K562 (cell line): ENCODE measurements at regions not wholly inside any gene's neighbourhood (a gene's known extent, or its start where the extent isn't known, plus 50 kb on each side); places are given as distances from the start of the nearest gene placed in this dataset.

Experiments
- ATAC-seq: fragments of 200-7000 bp; cut with Tn5 transposase; 3 replicates; pipeline ENCODE4 v1.9.1; 2020; ENCODE audit warnings: moderate library complexity
- BruUV-seq: library from RNA; stranded (reverse); fragments of 400-500 nt; replicated peaks from 2 replicates; lab custom pipeline; 2021; lab: Mats Ljungman, UMichigan
- CTCF ChIA-PET: fragments of 300-600 bp; formaldehyde crosslinking; extraction: SDS; loops from one replicate; lab custom pipeline; 2021; ENCODE audit warnings: low intra/inter-chr PET ratio; lab: Yijun Ruan, JAX
- POLR2A ChIA-PET: fragments of 300-600, 350-650 bp; sonication (Branson Sonifier 250); formaldehyde crosslinking; extraction: SDS; loops from one replicate; lab custom pipeline; 2021; ENCODE audit warnings: antibody characterized with exemption, inconsistent platforms; lab: Yijun Ruan, JAX
- DNase-seq, 4 experiments: peaks; one replicate each; pipeline versions ENCODE4 v3.0.0 to v3.0.0-alpha.2; 2011 to 2018; ENCODE audit warnings: low spot score in 3 of 4, mixed read lengths in 3 of 4; ENCODE audit errors: extremely low read depth in 1 of 4
- FAIRE-seq: peaks from 2 replicates; lab custom pipeline; 2011; peaks lifted over from hg19 to GRCh38; lab: Jason Lieb, UNC
- H2AFZ ChIP-seq: 2 replicates; pipeline ENCODE4 v1.6.0; 2011; ENCODE audit warnings: low read depth, low read length, control low read depth, inconsistent platforms
- H3K27ac ChIP-seq: fragments of 200-600 bp; 3 replicates; pipeline ENCODE4 v1.8.0; 2011; ENCODE audit warnings: low read depth, mild to moderate bottlenecking, control low read depth, inconsistent platforms, low read length, moderate library complexity, mixed read lengths; ENCODE audit errors: extremely low read depth
- H3K27me3 ChIP-seq, 2 experiments: fragments of 300-600 bp in 1 of 2; 2 replicates in 1 of 2; 3 replicates in 1 of 2; pipeline versions ENCODE4 v1.6.0 to v1.8.0; 2011; ENCODE audit warnings: inconsistent platforms in 2 of 2, low read length in 2 of 2, mild to moderate bottlenecking in 1 of 2, mixed read lengths in 1 of 2, moderate library complexity in 1 of 2; ENCODE audit not compliant: control insufficient read depth in 2 of 2, insufficient read depth in 2 of 2
- H3K36me3 ChIP-seq: fragments of 300-600 bp; 3 replicates; pipeline ENCODE4 v1.8.0; 2011; ENCODE audit warnings: mild to moderate bottlenecking, low read length, inconsistent platforms; ENCODE audit not compliant: control insufficient read depth, insufficient read depth
- H3K4me1 ChIP-seq, 2 experiments: fragments of 200-600 bp in 1 of 2; replicated peaks in 1 of 2; 2 replicates in 1 of 2; 3 replicates in 1 of 2; pipeline versions ENCODE4 v1.5.1 to v1.8.0; 2011; ENCODE audit warnings: inconsistent platforms in 2 of 2, low read length in 2 of 2, mild to moderate bottlenecking in 1 of 2, mixed read lengths in 1 of 2, moderate library complexity in 1 of 2; ENCODE audit not compliant: control insufficient read depth in 2 of 2, insufficient read depth in 2 of 2
- H3K4me2 ChIP-seq: 2 replicates; pipeline ENCODE4 v1.6.1; 2011; ENCODE audit warnings: low read length, control low read depth, inconsistent platforms, mixed read lengths; ENCODE audit not compliant: insufficient read depth
- H3K4me3 ChIP-seq: fragments of 200-600 bp; sonication (generic), shearing (Covaris generic); 2 replicates; pipeline ENCODE4 v1.5.1; 2016; ENCODE audit warnings: control low read depth, inconsistent platforms
- H3K79me2 ChIP-seq: fragments of 200-600 bp; 3 replicates; pipeline ENCODE4 v1.8.0; 2011; ENCODE audit warnings: low read length, inconsistent platforms; ENCODE audit not compliant: control insufficient read depth, insufficient read depth
- H3K9ac ChIP-seq, 2 experiments: 2 replicates each; pipeline versions ENCODE4 v1.6.0 to v1.6.1; 2011; ENCODE audit warnings: low read depth in 2 of 2, low read length in 2 of 2, control low read depth in 1 of 2, inconsistent platforms in 1 of 2, mild to moderate bottlenecking in 1 of 2, mixed read lengths in 1 of 2; ENCODE audit not compliant: insufficient read depth in 1 of 2
- H3K9me1 ChIP-seq: one replicate; pipeline ENCODE4 v1.6.0; 2011; ENCODE audit warnings: inconsistent platforms, mild to moderate bottlenecking, low read length, moderate library complexity; ENCODE audit not compliant: control insufficient read depth, insufficient read depth
- H3K9me3 ChIP-seq: replicated peaks from 2 replicates; pipeline ENCODE4 v1.5.1; 2011; ENCODE audit warnings: low read depth, low read length, inconsistent platforms; ENCODE audit not compliant: control insufficient read depth, insufficient read depth
- H4K20me1 ChIP-seq: replicated peaks from 2 replicates; pipeline ENCODE4 v1.6.1; 2011; ENCODE audit warnings: low read length, inconsistent platforms, mixed read lengths; ENCODE audit not compliant: control insufficient read depth, insufficient read depth
- AFF4 ChIP-seq: sonication (generic); formaldehyde crosslinking; IDR thresholded peaks from 2 replicates; pipeline ENCODE4 v1.8.0; 2023; ENCODE audit warnings: mild to moderate bottlenecking, missing genetic modification reagents
- FOSL1 ChIP-seq: fragments of 200-800 bp; sonication (Bioruptor generic); conservative IDR thresholded peaks from 2 replicates; pipeline ENCODE4 v1.6.1; 2016; ENCODE audit warnings: missing genetic modification characterization, missing compliant biosample characterization
- FOXJ2 ChIP-seq: fragments of 200-800 bp; sonication (Bioruptor generic); IDR thresholded peaks from 2 replicates; pipeline ENCODE4 v1.6.1; 2016; ENCODE audit warnings: missing genetic modification characterization, missing compliant biosample characterization
- GABPB2 ChIP-seq: fragments of 250-450 bp; sonication (Bioruptor Pico); conservative IDR thresholded peaks from 2 replicates; pipeline ENCODE4 v1.5.1; 2021; ENCODE audit warnings: mild to moderate bottlenecking
- HINFP ChIP-seq: fragments of 450-650 bp; conservative IDR thresholded peaks from 2 replicates; pipeline ENCODE4 v1.6.1; 2016; ENCODE audit warnings: missing genetic modification characterization, low read depth, mild to moderate bottlenecking, control low read depth, missing compliant biosample characterization
- HNRNPK ChIP-seq: fragments of 200-400 bp; formaldehyde crosslinking; IDR thresholded peaks from one replicate; pipeline ENCODE4 v1.6.1; 2018; ENCODE audit warnings: mild to moderate bottlenecking, low read depth, low read length; ENCODE audit not compliant: poor library complexity, severe bottlenecking
- NFYB ChIP-seq: IDR thresholded peaks from 2 replicates; pipeline ENCODE4 v1.6.1; 2011; ENCODE audit warnings: mild to moderate bottlenecking, moderate library complexity; ENCODE audit not compliant: insufficient read length; ENCODE audit errors: extremely low read depth
- NR1H2 ChIP-seq: sonication (generic); formaldehyde crosslinking; IDR thresholded peaks from 2 replicates; pipeline ENCODE4 v1.4.0; 2020; ENCODE audit warnings: mild to moderate bottlenecking, missing genetic modification reagents
- SREBF2 ChIP-seq: sonication (generic); formaldehyde crosslinking; IDR thresholded peaks from 2 replicates; pipeline ENCODE4 v1.4.0; 2020; ENCODE audit warnings: mild to moderate bottlenecking, missing genetic modification reagents
- TRIM28 ChIP-seq: fragments of 450-650 bp; IDR thresholded peaks from 2 replicates; pipeline ENCODE4 v1.6.1; 2017
- USF2 ChIP-seq: sonication (generic); formaldehyde crosslinking; IDR thresholded peaks from 2 replicates; pipeline ENCODE4 v1.5.0; 2020; ENCODE audit warnings: missing genetic modification reagents
- WGBS: fragments of 100-300 bp; shearing (Covaris generic); methylation state at CpG from one replicate; pipeline ENCODE4 v1.1.6; 2016; ENCODE audit warnings: low coverage, mixed read lengths; ENCODE audit not compliant: insufficient coverage; ENCODE audit errors: missing lambda C conversion rate; 5-methylcytosine and 5-hydroxymethylcytosine counted together
- in situ Hi-C: fragments of 300-500 bp; cut with MboI; formaldehyde crosslinking; loops from 4 replicates; pipeline ENCODE4 v1.15.0; 2018; ENCODE audit warnings: inconsistent platforms, mixed read lengths
- intact Hi-C: fragments of 100-400 bp; cut with micrococcal nuclease; formaldehyde crosslinking; loops from 2 replicates; pipeline ENCODE4 v1.14.2; 2022
- TF ChIP-seq, protein P1 (sequence below), 2 experiments: fragments of 200-800 bp in 1 of 2; sonication (Bioruptor generic) in 1 of 2; sonication (generic) in 1 of 2; formaldehyde crosslinking in 1 of 2; IDR thresholded peaks in 1 of 2; conservative IDR thresholded peaks in 1 of 2; 2 replicates each; pipeline versions ENCODE4 v1.5.0 to v1.6.1; 2016 to 2020; ENCODE audit warnings: missing compliant biosample characterization in 1 of 2, missing genetic modification characterization in 1 of 2, missing genetic modification reagents in 1 of 2
- TF ChIP-seq, protein P2 (sequence below): fragments of 450-650 bp; formaldehyde crosslinking; conservative IDR thresholded peaks from 2 replicates; pipeline ENCODE4 v1.4.0; 2022; ENCODE audit warnings: mild to moderate bottlenecking, missing genetic modification characterization

DNA sequence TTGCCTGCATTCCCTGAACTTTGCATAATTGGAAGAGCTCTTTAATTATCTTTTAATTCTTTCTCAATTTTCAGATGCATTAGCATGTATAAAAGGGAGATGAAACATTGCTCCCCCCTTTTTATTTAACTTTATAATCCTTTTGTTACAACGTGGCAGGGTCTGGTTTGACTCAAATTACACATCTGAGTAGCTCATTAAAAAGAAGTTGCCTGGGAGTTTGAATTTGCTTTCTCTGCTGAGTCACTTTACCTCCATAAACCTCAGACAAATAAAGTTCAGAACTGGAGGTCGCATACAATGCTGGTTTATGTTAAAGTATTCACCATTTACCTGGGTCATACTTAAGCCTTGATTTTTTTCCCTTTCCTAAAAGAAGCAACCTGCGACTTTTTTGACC lies 495.2 kb downstream of the PREX1 start:
- Histone ChIP-seq H3K4me2 (no peak overlapping the region), H3K4me1 (no peaks in the 10 kb centered on the region), H3K4me3 (no peak overlapping the region), H3K36me3 (no peaks in the 10 kb centered on the region), H3K27ac (no peak overlapping the region), H3K27me3 (peaks cover 0 to 5% of the 10 kb centered on the region in 2 experiments; a peak in 2 of 5 replicates), H3K9me1 (no peaks in the 10 kb centered on the region), H4K20me1 (no peaks in the 10 kb centered on the region), H3K9me3 (no peaks in the 10 kb centered on the region), H2AFZ (no peak overlapping the region), H3K9ac (no peak overlapping the region), H3K79me2 (no peaks in the 10 kb centered on the region)
- intact Hi-C loops (no loop called here), in situ Hi-C loops (no loop called here)
- DNase-seq (no peak), FAIRE-seq (no peak), ATAC-seq (no peak)
- ChIA-PET CTCF (no interaction called here), POLR2A (no interaction called here)
- no TSS peak for BruUV-seq
- TF ChIP-seq AFF4 (CRISPR knock-in tag) (no peak), USF2 (CRISPR knock-in tag) (no peak), GABPB2 (no peak), HNRNPK (no peak), TRIM28 (no peak), SREBF2 (CRISPR knock-in tag) (no peak), FOXJ2 (tag) (no peak), NFYB (no peak), NR1H2 (CRISPR knock-in tag) (no peak), HINFP (tag) (no peak), FOSL1 (tag) (no peak)
- TF ChIP-seq, protein P1, sequence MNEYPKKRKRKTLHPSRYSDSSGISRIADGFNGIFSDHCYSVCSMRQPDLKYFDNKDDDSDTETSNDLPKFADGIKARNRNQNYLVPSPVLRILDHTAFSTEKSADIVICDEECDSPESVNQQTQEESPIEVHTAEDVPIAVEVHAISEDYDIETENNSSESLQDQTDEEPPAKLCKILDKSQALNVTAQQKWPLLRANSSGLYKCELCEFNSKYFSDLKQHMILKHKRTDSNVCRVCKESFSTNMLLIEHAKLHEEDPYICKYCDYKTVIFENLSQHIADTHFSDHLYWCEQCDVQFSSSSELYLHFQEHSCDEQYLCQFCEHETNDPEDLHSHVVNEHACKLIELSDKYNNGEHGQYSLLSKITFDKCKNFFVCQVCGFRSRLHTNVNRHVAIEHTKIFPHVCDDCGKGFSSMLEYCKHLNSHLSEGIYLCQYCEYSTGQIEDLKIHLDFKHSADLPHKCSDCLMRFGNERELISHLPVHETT (CRISPR knock-in tag; conservative IDR thresholded peaks at IDR 0.05 in 1 of 2, IDR thresholded peaks at IDR 0.05 in 1 of 2): no peak
- TF ChIP-seq, protein P2, sequence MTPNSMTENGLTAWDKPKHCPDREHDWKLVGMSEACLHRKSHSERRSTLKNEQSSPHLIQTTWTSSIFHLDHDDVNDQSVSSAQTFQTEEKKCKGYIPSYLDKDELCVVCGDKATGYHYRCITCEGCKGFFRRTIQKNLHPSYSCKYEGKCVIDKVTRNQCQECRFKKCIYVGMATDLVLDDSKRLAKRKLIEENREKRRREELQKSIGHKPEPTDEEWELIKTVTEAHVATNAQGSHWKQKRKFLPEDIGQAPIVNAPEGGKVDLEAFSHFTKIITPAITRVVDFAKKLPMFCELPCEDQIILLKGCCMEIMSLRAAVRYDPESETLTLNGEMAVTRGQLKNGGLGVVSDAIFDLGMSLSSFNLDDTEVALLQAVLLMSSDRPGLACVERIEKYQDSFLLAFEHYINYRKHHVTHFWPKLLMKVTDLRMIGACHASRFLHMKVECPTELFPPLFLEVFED (CRISPR knock-in tag): no peak
- WGBS: 2% methylated on average over 3 of the region's 3 CpGs
